DOHH2 (cell line): ENCODE measurements at regions not wholly inside any gene's neighbourhood (a gene's known extent, or its start where the extent isn't known, plus 50 kb on each side); places are given as distances from the start of the nearest gene placed in this dataset.

Experiments used
- H3F3A ChIP-seq: fragments of 200-600 bp; sonication (generic), shearing (Covaris generic); 2 replicates; pipeline ENCODE4 v1.6.0; 2016; ENCODE audit warnings: antibody characterized with exemption, mild to moderate bottlenecking; ENCODE audit not compliant: control insufficient read depth, insufficient read depth
- H3K27ac ChIP-seq: fragments of 200-600 bp; sonication (generic); 2 replicates; pipeline ENCODE4 v1.5.1; 2014; ENCODE audit warnings: low read depth, mild to moderate bottlenecking, low read length, moderate library complexity
- H3K27me3 ChIP-seq: fragments of 200-600 bp; sonication (generic); 2 replicates; pipeline ENCODE4 v1.6.1; 2014; ENCODE audit warnings: mild to moderate bottlenecking, low read length, mixed read lengths; ENCODE audit not compliant: control insufficient read depth
- H3K36me3 ChIP-seq: fragments of 200-600 bp; sonication (generic); 2 replicates; pipeline ENCODE4 v1.6.1; 2014; ENCODE audit warnings: mild to moderate bottlenecking, low read length, moderate library complexity, mixed read lengths; ENCODE audit not compliant: control insufficient read depth
- H3K4me1 ChIP-seq: fragments of 200-600 bp; sonication (generic); 2 replicates; pipeline ENCODE4 v1.6.1; 2014; ENCODE audit warnings: mild to moderate bottlenecking, low read length, mixed read lengths; ENCODE audit not compliant: control insufficient read depth
- H3K4me2 ChIP-seq: fragments of 200-600 bp; sonication (generic); 2 replicates; pipeline ENCODE4 v1.6.0; 2014; ENCODE audit warnings: mild to moderate bottlenecking, low read length, moderate library complexity
- H3K4me3 ChIP-seq: fragments of 200-600 bp; sonication (generic); 2 replicates; pipeline ENCODE4 v1.5.1; 2014; ENCODE audit warnings: mild to moderate bottlenecking, low read length, mixed read lengths
- H3K79me2 ChIP-seq: fragments of 200-600 bp; sonication (generic); 2 replicates; pipeline ENCODE4 v1.6.1; 2014; ENCODE audit warnings: mild to moderate bottlenecking, low read length, mixed read lengths; ENCODE audit not compliant: control insufficient read depth
- H3K9me2 ChIP-seq: fragments of 200-600 bp; sonication (generic); replicated peaks from 2 replicates; pipeline ENCODE4 v1.6.1; 2014; ENCODE audit warnings: mild to moderate bottlenecking, low read length, mixed read lengths; ENCODE audit not compliant: control insufficient read depth
- H3K9me3 ChIP-seq: fragments of 200-600 bp; sonication (generic); 2 replicates; pipeline ENCODE4 v1.6.1; 2014; ENCODE audit warnings: antibody characterized with exemption, low read length, mixed read lengths; ENCODE audit not compliant: control insufficient read depth, insufficient read depth
- H4K20me1 ChIP-seq: fragments of 200-600 bp; sonication (generic); 2 replicates; pipeline ENCODE4 v1.6.0; 2014; ENCODE audit warnings: low read depth, mild to moderate bottlenecking, antibody characterized with exemption, low read length, moderate library complexity; ENCODE audit not compliant: control insufficient read depth, insufficient read depth
- EZH2phosphoT487 ChIP-seq: fragments of 200-600 bp; sonication (generic); IDR thresholded peaks from 2 replicates; pipeline ENCODE4 v1.6.1; 2017; ENCODE audit warnings: borderline replicate concordance, mild to moderate bottlenecking, antibody characterized with exemption, low read length, moderate library complexity, mixed read lengths
- TF ChIP-seq, protein P1 (sequence below): fragments of 200-600 bp; sonication (generic); IDR thresholded peaks from one replicate; pipeline ENCODE4 v1.5.1; 2014; ENCODE audit warnings: antibody characterized with exemption, mild to moderate bottlenecking, low read depth, low read length; ENCODE audit not compliant: poor library complexity, severe bottlenecking

DNA sequence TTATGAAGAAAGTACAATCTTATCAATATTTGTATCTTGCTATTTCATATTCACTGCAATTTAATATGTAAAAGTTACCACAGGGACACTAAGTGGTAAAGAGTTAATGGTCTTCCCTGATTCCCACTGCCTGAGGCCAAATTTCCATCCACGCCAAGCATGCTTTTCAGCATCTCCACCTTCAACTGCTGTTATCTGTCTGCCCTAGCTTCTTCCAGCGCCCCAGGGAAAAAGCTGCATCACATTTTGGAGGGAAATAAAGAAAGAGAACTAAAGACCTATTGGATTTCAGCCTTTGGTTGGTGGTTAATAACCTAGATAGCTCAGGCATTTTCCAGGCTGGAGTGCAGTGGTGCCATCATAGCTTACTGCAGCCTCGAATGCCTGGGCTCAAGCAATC, 61.3 kb upstream of the NKX2-2 start:
- Histone ChIP-seq H3K4me3 (no peak overlapping the region), H3F3A (no peaks in the 10 kb centered on the region), H3K4me1 (no peaks in the 10 kb centered on the region), H3K9me3 (no peaks in the 10 kb centered on the region), H3K27me3 (peaks cover 8% of the 10 kb centered on the region), H3K27ac (no peak overlapping the region), H3K79me2 (no peaks in the 10 kb centered on the region), H4K20me1 (no peaks in the 10 kb centered on the region), H3K36me3 (no peaks in the 10 kb centered on the region), H3K9me2 (no peaks in the 10 kb centered on the region), H3K4me2 (no peak overlapping the region)
- TF ChIP-seq, protein P1, sequence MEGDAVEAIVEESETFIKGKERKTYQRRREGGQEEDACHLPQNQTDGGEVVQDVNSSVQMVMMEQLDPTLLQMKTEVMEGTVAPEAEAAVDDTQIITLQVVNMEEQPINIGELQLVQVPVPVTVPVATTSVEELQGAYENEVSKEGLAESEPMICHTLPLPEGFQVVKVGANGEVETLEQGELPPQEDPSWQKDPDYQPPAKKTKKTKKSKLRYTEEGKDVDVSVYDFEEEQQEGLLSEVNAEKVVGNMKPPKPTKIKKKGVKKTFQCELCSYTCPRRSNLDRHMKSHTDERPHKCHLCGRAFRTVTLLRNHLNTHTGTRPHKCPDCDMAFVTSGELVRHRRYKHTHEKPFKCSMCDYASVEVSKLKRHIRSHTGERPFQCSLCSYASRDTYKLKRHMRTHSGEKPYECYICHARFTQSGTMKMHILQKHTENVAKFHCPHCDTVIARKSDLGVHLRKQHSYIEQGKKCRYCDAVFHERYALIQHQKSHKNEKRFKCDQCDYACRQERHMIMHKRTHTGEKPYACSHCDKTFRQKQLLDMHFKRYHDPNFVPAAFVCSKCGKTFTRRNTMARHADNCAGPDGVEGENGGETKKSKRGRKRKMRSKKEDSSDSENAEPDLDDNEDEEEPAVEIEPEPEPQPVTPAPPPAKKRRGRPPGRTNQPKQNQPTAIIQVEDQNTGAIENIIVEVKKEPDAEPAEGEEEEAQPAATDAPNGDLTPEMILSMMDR: no peak
- TF ChIP-seq EZH2phosphoT487: no peak

GRCh38 chr20:21574443-21574842, 60.6 kb upstream of the NKX2-2 start:
- Histone ChIP-seq H3K4me3 (no peak overlapping the region), H4K20me1 (no peaks in the 10 kb centered on the region), H3F3A (no peaks in the 10 kb centered on the region), H3K27ac (no peak overlapping the region), H3K9me3 (no peaks in the 10 kb centered on the region), H3K79me2 (no peaks in the 10 kb centered on the region), H3K27me3 (peaks cover 8% of the 10 kb centered on the region), H3K4me2 (no peak overlapping the region), H3K36me3 (no peaks in the 10 kb centered on the region), H3K9me2 (no peaks in the 10 kb centered on the region), H3K4me1 (no peaks in the 10 kb centered on the region)
- TF ChIP-seq, protein P1: no peak
- no peak for TF ChIP-seq EZH2phosphoT487

- Histone ChIP-seq H3K9me2 (no peaks in the 10 kb centered on the region), H3K4me1 (no peaks in the 10 kb centered on the region)
- no peak for TF ChIP-seq EZH2phosphoT487
- TF ChIP-seq, protein P1: no peak
Measured at GRCh38 chr20:21573259-21573658, 59.4 kb upstream of the NKX2-2 start.

More at GRCh38 chr20:21573259-21573658, 59.4 kb upstream of the NKX2-2 start:
- Histone ChIP-seq H3K36me3 (no peaks in the 10 kb centered on the region), H3F3A (no peaks in the 10 kb centered on the region), H3K79me2 (no peaks in the 10 kb centered on the region), H3K27me3 (peaks cover 8% of the 10 kb centered on the region), H3K4me2 (no peak overlapping the region), H3K27ac (no peak overlapping the region), H3K4me3 (no peak overlapping the region), H3K9me3 (no peaks in the 10 kb centered on the region), H4K20me1 (no peaks in the 10 kb centered on the region)
